Natural killer cell (primary cell): ENCODE measurements at regions not wholly inside any gene's neighbourhood (a gene's known extent, or its start where the extent isn't known, plus 50 kb on each side); places are given as distances from the start of the nearest gene placed in this dataset.

Experiments
- ATAC-seq, 3 donors: fragments of 150-1000 bp in 2 of 3; fragments of 200-7000 bp in 1 of 3; cut with Tn5 transposase; 1 replicate in 1 of 3; 2 replicates in 2 of 3; pipeline ENCODE4 v1.10.0; 2021; ENCODE audit warnings: mild to moderate bottlenecking in 2 of 3, moderate library complexity in 2 of 3
- DNase-seq, 2 donors: peaks; one replicate each; pipeline versions ENCODE4 v3.0.0 to v3.0.0-alpha.2; 2013 to 2021; ENCODE audit warnings: mixed read lengths in 1 of 2
- H3K27ac ChIP-seq: one replicate; pipeline ENCODE4 v1.5.1; 2013; ENCODE audit warnings: mild to moderate bottlenecking, low read length
- H3K27me3 ChIP-seq: one replicate; pipeline ENCODE4 v1.6.1; 2013; ENCODE audit warnings: low read length; ENCODE audit not compliant: control insufficient read depth, insufficient read depth
- H3K36me3 ChIP-seq: one replicate; pipeline ENCODE4 v1.6.1; 2013; ENCODE audit warnings: low read length; ENCODE audit not compliant: control insufficient read depth, insufficient read depth
- H3K4me1 ChIP-seq: one replicate; pipeline ENCODE4 v1.6.1; 2013; ENCODE audit warnings: low read length; ENCODE audit not compliant: control insufficient read depth, insufficient read depth
- H3K4me3 ChIP-seq: one replicate; pipeline ENCODE4 v1.5.1; 2013; ENCODE audit warnings: low read length
- H3K9me3 ChIP-seq: one replicate; pipeline ENCODE4 v1.6.1; 2013; ENCODE audit warnings: low read length; ENCODE audit not compliant: control insufficient read depth, insufficient read depth
- H3K27ac Mint-ChIP-seq, 2 donors: one replicate each; pipeline ENCODE4 v1.8.0; 2022; ENCODE audit warnings: mild to moderate bottlenecking in 2 of 2, mixed read lengths in 2 of 2, moderate library complexity in 1 of 2
- H3K27me3 Mint-ChIP-seq, 2 donors: one replicate each; pipeline ENCODE4 v1.8.0; 2022; ENCODE audit warnings: low read depth in 2 of 2, mixed read lengths in 2 of 2
- H3K36me3 Mint-ChIP-seq: one replicate; pipeline ENCODE4 v1.8.0; 2022; ENCODE audit warnings: mixed read lengths
- H3K4me1 Mint-ChIP-seq, 2 donors: one replicate each; pipeline ENCODE4 v1.8.0; 2022; ENCODE audit warnings: mixed read lengths in 2 of 2
- H3K4me3 Mint-ChIP-seq: one replicate; pipeline ENCODE4 v1.8.0; 2022; ENCODE audit warnings: mild to moderate bottlenecking, moderate library complexity, mixed read lengths
- H3K9me3 Mint-ChIP-seq, 2 donors: one replicate each; pipeline ENCODE4 v1.8.0; 2022; ENCODE audit warnings: mixed read lengths in 2 of 2
- CTCF ChIP-seq: fragments of 200-600 bp; IDR thresholded peaks from one replicate; pipeline ENCODE4 v1.8.0; 2022; ENCODE audit warnings: antibody characterized with exemption
- WGBS: methylation state at CpG from one replicate; pipeline ENCODE4 v1.1.7; 2013; ENCODE audit warnings: missing lambda C conversion rate; ENCODE audit not compliant: insufficient coverage; 5-methylcytosine and 5-hydroxymethylcytosine counted together
- intact Hi-C: fragments of 100-400 bp; cut with micrococcal nuclease; formaldehyde crosslinking; loops from one replicate; pipeline ENCODE4 v1.14.2; 2022

GRCh38 chr7:26584326-26584725 lies 280.1 kb downstream of the SKAP2 start:
- Mint-ChIP-seq H3K4me1 (no peaks in the 10 kb centered on the region), H3K27ac (no peak overlapping the region), H3K27me3 (peaks cover 13 to 57% of the 10 kb centered on the region in 2 donors), H3K4me3 (no peak overlapping the region), H3K36me3 (no peaks in the 10 kb centered on the region), H3K9me3 (no peaks in the 10 kb centered on the region)
- H3K27me3 ChIP-seq = no peaks in the 10 kb centered on the region
- DNase-seq (no peak), ATAC-seq (no peak)
- H3K27ac ChIP-seq = no peak overlapping the region
- no peaks in the 10 kb centered on the region for H3K9me3 ChIP-seq
- H3K4me3 ChIP-seq = no peak overlapping the region
- intact Hi-C loops = no loop called here
- no peak for TF ChIP-seq CTCF
- H3K36me3 ChIP-seq = no peaks in the 10 kb centered on the region
- no peaks in the 10 kb centered on the region for H3K4me1 ChIP-seq
- WGBS = 93% methylated on average over 2 of the region's 2 CpGs

GRCh38 chr7:26584987-26585665 lies 279.3 kb downstream of the SKAP2 start:
- ATAC-seq = no peak
- Mint-ChIP-seq H3K36me3 (no peaks in the 10 kb centered on the region), H3K4me3 (no peak overlapping the region), H3K27ac (no peak overlapping the region), H3K9me3 (no peaks in the 10 kb centered on the region), H3K4me1 (no peaks in the 10 kb centered on the region), H3K27me3 (peaks cover 8 to 57% of the 10 kb centered on the region in 2 donors)
- H3K4me3 ChIP-seq = no peak overlapping the region
- no peak overlapping the region for H3K27ac ChIP-seq
- DNase-seq = no peak
- no peaks in the 10 kb centered on the region for H3K9me3 ChIP-seq
- TF ChIP-seq CTCF = no peak
- no peaks in the 10 kb centered on the region for H3K27me3 ChIP-seq
- no peaks in the 10 kb centered on the region for H3K36me3 ChIP-seq
- no peaks in the 10 kb centered on the region for H3K4me1 ChIP-seq
- intact Hi-C loops = no loop called here
- WGBS = 94% methylated on average over 6 of the region's 9 CpGs

GRCh38 chr7:26587536-26587935 lies 276.9 kb downstream of the SKAP2 start:
- intact Hi-C loops = no loop called here

More at GRCh38 chr7:26587536-26587935, 276.9 kb downstream of the SKAP2 start:
- no peaks in the 10 kb centered on the region for H3K4me1 ChIP-seq
- H3K4me3 Mint-ChIP-seq = no peak overlapping the region
- 39% methylated on average over 10 of the region's 10 CpGs for WGBS
- H3K27me3 ChIP-seq = no peaks in the 10 kb centered on the region
- H3K9me3 Mint-ChIP-seq = no peaks in the 10 kb centered on the region
- H3K4me1 Mint-ChIP-seq = no peaks in the 10 kb centered on the region
- peaks cover 8 to 34% of the 10 kb centered on the region in 2 donors for H3K27me3 Mint-ChIP-seq
- no peaks in the 10 kb centered on the region for H3K36me3 ChIP-seq
- no peak for TF ChIP-seq CTCF
- no peak overlapping the region for H3K27ac ChIP-seq
- no peaks in the 10 kb centered on the region for H3K36me3 Mint-ChIP-seq
- H3K9me3 ChIP-seq = no peaks in the 10 kb centered on the region
- ATAC-seq (no peak), DNase-seq (no peak)
- no peak overlapping the region for H3K4me3 ChIP-seq
- H3K27ac Mint-ChIP-seq = no peak overlapping the region
